Right atrium auricular region (tissue), 2 donors: ENCODE measurements at regions not wholly inside any gene's neighbourhood (a gene's known extent, or its start where the extent isn't known, plus 50 kb on each side); places are given as distances from the start of the nearest gene placed in this dataset.

Source experiments
- DNase-seq: peaks from one replicate; pipeline ENCODE4 v3.0.0-alpha.2; 2019; ENCODE audit warnings: low spot score
- H3K27ac ChIP-seq, 2 donors: fragments of 200-600 bp; sonication (generic); 1 replicate in 1 of 2; 2 replicates in 1 of 2; pipeline ENCODE4 v1.5.1; 2016 to 2019
- H3K27me3 ChIP-seq, 2 donors: fragments of 200-600 bp; sonication (generic); one replicate each; pipeline versions ENCODE4 v1.5.1 to v1.6.0; 2017 to 2019
- H3K36me3 ChIP-seq: fragments of 200-600 bp; sonication (generic); one replicate; pipeline ENCODE4 v1.5.1; 2016
- H3K4me1 ChIP-seq, 2 donors: fragments of 200-600 bp; sonication (generic); one replicate each; pipeline versions ENCODE4 v1.5.1 to v1.6.0; 2017 to 2019
- H3K4me3 ChIP-seq, 2 donors: fragments of 200-600 bp; sonication (generic); 1 replicate in 1 of 2; 2 replicates in 1 of 2; pipeline ENCODE4 v1.5.1; 2017 to 2019; ENCODE audit warnings: mild to moderate bottlenecking in 1 of 2, moderate library complexity in 1 of 2
- H3K9me3 ChIP-seq, 2 donors: fragments of 200-600 bp; sonication (generic); one replicate each; pipeline ENCODE4 v1.5.1; 2019
- TF ChIP-seq, protein P1 (sequence below), 2 donors: fragments of 200-600 bp; sonication (generic); IDR thresholded peaks; one replicate each; pipeline ENCODE4 v1.5.1; 2019; ENCODE audit warnings: antibody characterized with exemption in 2 of 2

- no peak overlapping the region for H3K27ac ChIP-seq
- H3K4me3 ChIP-seq: no peak overlapping the region
- DNase-seq: no peak
- TF ChIP-seq, protein P1, sequence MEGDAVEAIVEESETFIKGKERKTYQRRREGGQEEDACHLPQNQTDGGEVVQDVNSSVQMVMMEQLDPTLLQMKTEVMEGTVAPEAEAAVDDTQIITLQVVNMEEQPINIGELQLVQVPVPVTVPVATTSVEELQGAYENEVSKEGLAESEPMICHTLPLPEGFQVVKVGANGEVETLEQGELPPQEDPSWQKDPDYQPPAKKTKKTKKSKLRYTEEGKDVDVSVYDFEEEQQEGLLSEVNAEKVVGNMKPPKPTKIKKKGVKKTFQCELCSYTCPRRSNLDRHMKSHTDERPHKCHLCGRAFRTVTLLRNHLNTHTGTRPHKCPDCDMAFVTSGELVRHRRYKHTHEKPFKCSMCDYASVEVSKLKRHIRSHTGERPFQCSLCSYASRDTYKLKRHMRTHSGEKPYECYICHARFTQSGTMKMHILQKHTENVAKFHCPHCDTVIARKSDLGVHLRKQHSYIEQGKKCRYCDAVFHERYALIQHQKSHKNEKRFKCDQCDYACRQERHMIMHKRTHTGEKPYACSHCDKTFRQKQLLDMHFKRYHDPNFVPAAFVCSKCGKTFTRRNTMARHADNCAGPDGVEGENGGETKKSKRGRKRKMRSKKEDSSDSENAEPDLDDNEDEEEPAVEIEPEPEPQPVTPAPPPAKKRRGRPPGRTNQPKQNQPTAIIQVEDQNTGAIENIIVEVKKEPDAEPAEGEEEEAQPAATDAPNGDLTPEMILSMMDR (IDR thresholded peaks at IDR 0.05): peak in 1 of 2 donors; percentile 26
- H3K9me3 ChIP-seq: peaks cover 0 to 7% of the 10 kb centered on the region in 2 donors
- H3K27me3 ChIP-seq: no peaks in the 10 kb centered on the region
- no peaks in the 10 kb centered on the region for H3K4me1 ChIP-seq
- no peaks in the 10 kb centered on the region for H3K36me3 ChIP-seq
Measured at GRCh38 chr3:73327052-73327451, 265.6 kb downstream of the EBLN2 start.
